ENCODE measurements at regions not wholly inside any gene's neighbourhood (a gene's known extent, or its start where the extent isn't known, plus 50 kb on each side); places are given as distances from the start of the nearest gene placed in this dataset.

DNA sequence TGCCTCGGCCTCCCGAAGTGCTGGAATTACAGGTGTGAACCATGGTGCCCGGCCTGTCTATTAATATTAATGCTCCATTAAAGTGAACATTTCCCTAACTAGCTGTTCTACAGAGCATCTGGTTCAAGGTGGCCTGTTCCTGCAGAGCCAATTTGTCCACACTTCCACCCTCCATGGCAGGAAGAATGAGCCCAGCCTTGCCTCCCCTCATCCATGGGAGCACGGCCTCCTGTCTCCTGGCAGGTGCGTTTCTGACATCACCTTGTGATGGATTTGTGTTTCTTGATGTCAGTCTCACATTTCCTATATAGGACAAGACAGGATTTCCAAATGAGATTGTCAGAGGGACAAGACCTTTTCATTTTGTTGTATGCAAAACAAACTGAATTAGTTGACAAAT, 105.7 kb upstream of the FRMD1 start:
- TF ChIP-seq POLR2AphosphoS5 (IDR thresholded peaks at IDR 0.05): no peak
- TF ChIP-seq, protein P1, sequence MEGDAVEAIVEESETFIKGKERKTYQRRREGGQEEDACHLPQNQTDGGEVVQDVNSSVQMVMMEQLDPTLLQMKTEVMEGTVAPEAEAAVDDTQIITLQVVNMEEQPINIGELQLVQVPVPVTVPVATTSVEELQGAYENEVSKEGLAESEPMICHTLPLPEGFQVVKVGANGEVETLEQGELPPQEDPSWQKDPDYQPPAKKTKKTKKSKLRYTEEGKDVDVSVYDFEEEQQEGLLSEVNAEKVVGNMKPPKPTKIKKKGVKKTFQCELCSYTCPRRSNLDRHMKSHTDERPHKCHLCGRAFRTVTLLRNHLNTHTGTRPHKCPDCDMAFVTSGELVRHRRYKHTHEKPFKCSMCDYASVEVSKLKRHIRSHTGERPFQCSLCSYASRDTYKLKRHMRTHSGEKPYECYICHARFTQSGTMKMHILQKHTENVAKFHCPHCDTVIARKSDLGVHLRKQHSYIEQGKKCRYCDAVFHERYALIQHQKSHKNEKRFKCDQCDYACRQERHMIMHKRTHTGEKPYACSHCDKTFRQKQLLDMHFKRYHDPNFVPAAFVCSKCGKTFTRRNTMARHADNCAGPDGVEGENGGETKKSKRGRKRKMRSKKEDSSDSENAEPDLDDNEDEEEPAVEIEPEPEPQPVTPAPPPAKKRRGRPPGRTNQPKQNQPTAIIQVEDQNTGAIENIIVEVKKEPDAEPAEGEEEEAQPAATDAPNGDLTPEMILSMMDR (IDR thresholded peaks at IDR 0.05): no peak

All from stomach (tissue), 4 donors.